Skeletal muscle tissue (tissue), 3 donors: ENCODE measurements at regions not wholly inside any gene's neighbourhood (a gene's known extent, or its start where the extent isn't known, plus 50 kb on each side); places are given as distances from the start of the nearest gene placed in this dataset.
"Not testable (repeated sequence)": the region's sequence is repeated elsewhere in the genome, so short reads cannot be mapped to it uniquely, and the experiment has no call there.

Experiments
- H3K27ac ChIP-seq: one replicate; pipeline ENCODE4 v1.7.0; 2013; ENCODE audit warnings: mild to moderate bottlenecking, low read depth, low read length, inconsistent platforms
- H3K27me3 ChIP-seq, 3 donors: one replicate each; pipeline ENCODE4 v1.7.0; 2013; ENCODE audit warnings: low read length in 3 of 3; ENCODE audit not compliant: control insufficient read depth in 3 of 3, insufficient read depth in 3 of 3
- H3K36me3 ChIP-seq, 3 donors: one replicate each; pipeline ENCODE4 v1.7.0; 2013; ENCODE audit warnings: low read length in 3 of 3; ENCODE audit not compliant: control insufficient read depth in 3 of 3, insufficient read depth in 3 of 3
- H3K4me1 ChIP-seq, 3 donors: one replicate each; pipeline ENCODE4 v1.7.0; 2013; ENCODE audit warnings: low read length in 3 of 3, mild to moderate bottlenecking in 3 of 3; ENCODE audit not compliant: control insufficient read depth in 3 of 3, insufficient read depth in 3 of 3
- H3K4me3 ChIP-seq, 3 donors: one replicate each; pipeline ENCODE4 v1.7.0; 2013; ENCODE audit warnings: low read length in 3 of 3
- H3K9ac ChIP-seq, 3 donors: one replicate each; pipeline ENCODE4 v1.7.0; 2013; ENCODE audit warnings: low read length in 3 of 3, mild to moderate bottlenecking in 3 of 3, moderate library complexity in 2 of 3, low read depth in 1 of 3
- H3K9me3 ChIP-seq, 3 donors: one replicate each; pipeline ENCODE4 v1.7.0; 2013; ENCODE audit warnings: low read length in 3 of 3; ENCODE audit not compliant: control insufficient read depth in 3 of 3
- donor health status: Osteomylitis.

- Histone ChIP-seq H3K4me3 (no peak overlapping the region), H3K27me3 (peaks cover 0 to 7% (median 5%) of the 10 kb centered on the region in 3 donors), H3K9me3 (no peaks in the 10 kb centered on the region), H3K4me1 (no peaks in the 10 kb centered on the region), H3K9ac (no peak overlapping the region), H3K27ac (no peak overlapping the region), H3K36me3 (no peaks in the 10 kb centered on the region)
Measured at GRCh38 chr2:239593455-239593854, 192.6 kb upstream of the HDAC4 start.

- not testable (repeated sequence) for H3K9me3 ChIP-seq, H3K9ac ChIP-seq, H3K4me3 ChIP-seq, H3K36me3 ChIP-seq, H3K4me1 ChIP-seq, H3K27ac ChIP-seq, H3K27me3 ChIP-seq
Measured at GRCh38 chr2:239592629-239593290, 191.9 kb upstream of the HDAC4 start.

- Histone ChIP-seq H3K9ac (no peak overlapping the region), H3K4me3 (no peak overlapping the region), H3K9me3 (no peaks in the 10 kb centered on the region)
Measured at GRCh38 chr2:239590995-239591915, 190.4 kb upstream of the HDAC4 start.

GRCh38 chr2:239590276-239590675 is 189.5 kb upstream of the HDAC4 start:
- Histone ChIP-seq H3K4me3 (no peak overlapping the region), H3K9me3 (no peaks in the 10 kb centered on the region), H3K9ac (no peak overlapping the region), H3K27ac (no peak overlapping the region), H3K4me1 (no peaks in the 10 kb centered on the region), H3K36me3 (no peaks in the 10 kb centered on the region), H3K27me3 (peaks cover 0 to 15% (median 8%) of the 10 kb centered on the region in 3 donors)

More at GRCh38 chr2:239590995-239591915, 190.4 kb upstream of the HDAC4 start:
- Histone ChIP-seq H3K36me3 (no peaks in the 10 kb centered on the region), H3K4me1 (no peaks in the 10 kb centered on the region), H3K27ac (no peak overlapping the region), H3K27me3 (peaks cover 0 to 15% (median 8%) of the 10 kb centered on the region in 3 donors)

GRCh38 chr2:239589833-239590232 is 189.0 kb upstream of the HDAC4 start:
- no peak overlapping the region for H3K4me3 ChIP-seq
- H3K36me3 ChIP-seq: no peaks in the 10 kb centered on the region
- H3K4me1 ChIP-seq: no peaks in the 10 kb centered on the region
- H3K27ac ChIP-seq: no peak overlapping the region
- H3K9me3 ChIP-seq: no peaks in the 10 kb centered on the region
- peaks cover 0 to 15% (median 8%) of the 10 kb centered on the region in 3 donors for H3K27me3 ChIP-seq
- H3K9ac ChIP-seq: no peak overlapping the region

GRCh38 chr2:239589270-239589825 is 188.5 kb upstream of the HDAC4 start:
- Histone ChIP-seq H3K4me1 (no peaks in the 10 kb centered on the region), H3K27ac (no peak overlapping the region), H3K9me3 (no peaks in the 10 kb centered on the region), H3K27me3 (peaks cover 0 to 17% (median 9%) of the 10 kb centered on the region in 3 donors), H3K4me3 (no peak overlapping the region), H3K9ac (no peak overlapping the region), H3K36me3 (no peaks in the 10 kb centered on the region)

GRCh38 chr2:239588451-239589269 is 187.8 kb upstream of the HDAC4 start:
- no peaks in the 10 kb centered on the region for H3K4me1 ChIP-seq
- H3K9me3 ChIP-seq: no peaks in the 10 kb centered on the region
- H3K36me3 ChIP-seq: no peaks in the 10 kb centered on the region
- no peak overlapping the region for H3K9ac ChIP-seq
- H3K4me3 ChIP-seq: no peak overlapping the region
- no peak overlapping the region for H3K27ac ChIP-seq
- peaks cover 0 to 19% (median 13%) of the 10 kb centered on the region in 3 donors for H3K27me3 ChIP-seq

- Histone ChIP-seq H3K9me3 (no peaks in the 10 kb centered on the region), H3K4me3 (no peak overlapping the region), H3K27ac (no peak overlapping the region), H3K36me3 (no peaks in the 10 kb centered on the region), H3K27me3 (peaks cover 0 to 19% (median 13%) of the 10 kb centered on the region in 3 donors), H3K9ac (no peak overlapping the region), H3K4me1 (no peaks in the 10 kb centered on the region)
Measured at GRCh38 chr2:239587841-239588240, 187.0 kb upstream of the HDAC4 start.

- H3K36me3 ChIP-seq: no peaks in the 10 kb centered on the region
- H3K27ac ChIP-seq: no peak overlapping the region
- no peak overlapping the region for H3K4me3 ChIP-seq
- no peak overlapping the region for H3K9ac ChIP-seq
- H3K27me3 ChIP-seq: peaks cover 0 to 19% (median 13%) of the 10 kb centered on the region in 3 donors
- no peaks in the 10 kb centered on the region for H3K9me3 ChIP-seq
- no peaks in the 10 kb centered on the region for H3K4me1 ChIP-seq
Measured at GRCh38 chr2:239587311-239587731, 186.5 kb upstream of the HDAC4 start.
